Endothelial cell of umbilical vein (primary cell): ENCODE measurements at regions not wholly inside any gene's neighbourhood (a gene's known extent, or its start where the extent isn't known, plus 50 kb on each side); places are given as distances from the start of the nearest gene placed in this dataset.

Experiments used
- BruUV-seq: library from RNA; stranded (reverse); fragments of 400-500 nt; replicated peaks from 2 replicates; lab custom pipeline; 2021; lab: Mats Ljungman, UMichigan
- CTCF ChIA-PET: fragments of 300-600, 350-600 bp; sonication (Branson Sonifier 250); formaldehyde crosslinking; loops from one replicate; lab custom pipeline; 2021; ENCODE audit warnings: antibody characterized with exemption, inconsistent platforms; lab: Charles Lee
- POLR2A ChIA-PET: fragments of 300-600, 350-600 bp; sonication (Branson Sonifier 250); formaldehyde crosslinking; loops from one replicate; lab custom pipeline; 2021; ENCODE audit warnings: antibody characterized with exemption, inconsistent platforms; lab: Charles Lee
- DNase-seq: peaks from one replicate; pipeline ENCODE4 v3.0.0-alpha.2; 2011; ENCODE audit warnings: low read depth, low spot score
- FAIRE-seq: peaks from 2 replicates; lab custom pipeline; 2011; peaks lifted over from hg19 to GRCh38; lab: Jason Lieb, UNC
- H2AFZ ChIP-seq: 2 replicates; pipeline ENCODE4 v1.6.0; 2012; ENCODE audit warnings: low read depth, low read length, control low read depth, inconsistent platforms
- H3K27ac ChIP-seq: 2 replicates; pipeline ENCODE4 v1.5.1; 2011; ENCODE audit warnings: low read depth, mild to moderate bottlenecking, control low read depth, low read length, moderate library complexity; ENCODE audit not compliant: insufficient read depth
- H3K27me3 ChIP-seq, 2 experiments: 2 replicates each; pipeline versions ENCODE4 v1.6.0 to v1.6.1; 2011; ENCODE audit warnings: low read length in 2 of 2, mixed read lengths in 1 of 2; ENCODE audit not compliant: control insufficient read depth in 2 of 2, insufficient read depth in 2 of 2
- H3K36me3 ChIP-seq, 2 experiments: 2 replicates in 1 of 2; 3 replicates in 1 of 2; pipeline ENCODE4 v1.5.1; 2011; ENCODE audit warnings: low read length in 2 of 2, mild to moderate bottlenecking in 1 of 2, moderate library complexity in 1 of 2; ENCODE audit not compliant: control insufficient read depth in 2 of 2, insufficient read depth in 2 of 2; ENCODE audit errors: extremely low read depth in 1 of 2
- H3K4me1 ChIP-seq: 3 replicates; pipeline ENCODE4 v1.5.1; 2011; ENCODE audit warnings: mild to moderate bottlenecking, low read length; ENCODE audit not compliant: control insufficient read depth, insufficient read depth; ENCODE audit errors: extremely low read depth
- H3K4me2 ChIP-seq: 2 replicates; pipeline ENCODE4 v1.6.1; 2011; ENCODE audit warnings: low read length, control low read depth, mixed read lengths; ENCODE audit not compliant: insufficient read depth
- H3K4me3 ChIP-seq, 3 experiments: fragments of 200-600 bp in 1 of 3; sonication (generic), shearing (Covaris generic) in 1 of 3; replicated peaks in 1 of 3; 2 replicates each; pipeline ENCODE4 v1.5.1; 2011 to 2016; ENCODE audit warnings: control low read depth in 3 of 3, low read length in 3 of 3, mild to moderate bottlenecking in 2 of 3, inconsistent platforms in 1 of 3, low read depth in 1 of 3, moderate library complexity in 1 of 3; ENCODE audit not compliant: insufficient read depth in 1 of 3
- H3K79me2 ChIP-seq: 2 replicates; pipeline ENCODE4 v1.6.0; 2012; ENCODE audit warnings: low read length, inconsistent platforms; ENCODE audit not compliant: control insufficient read depth, insufficient read depth
- H3K9ac ChIP-seq: replicated peaks from 2 replicates; pipeline ENCODE3; 2011; ENCODE audit warnings: low read length, control low read depth; ENCODE audit not compliant: insufficient read depth; ENCODE audit errors: extremely low read depth
- H3K9me1 ChIP-seq: replicated peaks from 3 replicates; pipeline ENCODE4 v1.6.0; 2011; ENCODE audit warnings: mild to moderate bottlenecking, low read length; ENCODE audit not compliant: control insufficient read depth, insufficient read depth; ENCODE audit errors: extremely low read depth
- H3K9me3 ChIP-seq: replicated peaks from 2 replicates; pipeline ENCODE4 v1.5.1; 2012; ENCODE audit warnings: low read length, inconsistent platforms; ENCODE audit not compliant: control insufficient read depth, insufficient read depth
- H4K20me1 ChIP-seq: replicated peaks from 2 replicates; pipeline ENCODE3; 2011; ENCODE audit warnings: mild to moderate bottlenecking, low read length; ENCODE audit not compliant: control insufficient read depth, insufficient read depth; ENCODE audit errors: extremely low read depth
- CTCF ChIP-seq, 2 donors: IDR thresholded peaks; 1 replicate in 1 of 2; 2 replicates in 1 of 2; pipeline ENCODE4 v1.5.1; 2011; ENCODE audit warnings: low read length in 2 of 2, mild to moderate bottlenecking in 2 of 2, moderate library complexity in 2 of 2, control low read depth in 1 of 2, inconsistent platforms in 1 of 2, low read depth in 1 of 2; ENCODE audit not compliant: insufficient read depth in 1 of 2; ENCODE audit errors: extremely low read depth in 1 of 2
- EZH2 ChIP-seq: IDR thresholded peaks from 2 replicates; pipeline ENCODE4 v1.6.1; 2012; ENCODE audit warnings: borderline replicate concordance, low read depth, mild to moderate bottlenecking, moderate library complexity, low read length, inconsistent platforms; ENCODE audit not compliant: severe bottlenecking
- FOS ChIP-seq: IDR thresholded peaks from 2 replicates; pipeline ENCODE4 v1.6.1; 2011; ENCODE audit warnings: mild to moderate bottlenecking, low read length, moderate library complexity, borderline replicate concordance; ENCODE audit not compliant: insufficient read depth
- GATA2 ChIP-seq: IDR thresholded peaks from 2 replicates; pipeline ENCODE4 v1.7.0; 2011; ENCODE audit warnings: low read depth, mild to moderate bottlenecking, moderate library complexity, mixed read lengths, low read length; ENCODE audit not compliant: insufficient read length, insufficient read depth
- JUN ChIP-seq: IDR thresholded peaks from 2 replicates; pipeline ENCODE4 v1.6.1; 2011; ENCODE audit warnings: borderline replicate concordance, low read depth; ENCODE audit not compliant: insufficient read length, insufficient read depth
- MAX ChIP-seq: IDR thresholded peaks from 2 replicates; pipeline ENCODE4 v1.6.1; 2011; ENCODE audit not compliant: insufficient read depth, insufficient read length
- MYC ChIP-seq: IDR thresholded peaks from one replicate; pipeline ENCODE4 v1.6.1; 2011; ENCODE audit warnings: mild to moderate bottlenecking, low read depth, low read length
- POLR2A ChIP-seq: IDR thresholded peaks from 2 replicates; pipeline ENCODE4 v1.6.1; 2012; ENCODE audit warnings: low read depth, mild to moderate bottlenecking, control low read depth, low read length
- POLR2AphosphoS5 ChIP-seq: IDR thresholded peaks from 2 replicates; pipeline ENCODE4 v1.6.1; 2012; ENCODE audit warnings: low read depth, mild to moderate bottlenecking, control low read depth, low read length, moderate library complexity; ENCODE audit not compliant: insufficient read depth
- dilution Hi-C: fragments of 300-500 bp; cut with MboI; formaldehyde crosslinking; loops from one replicate; pipeline ENCODE4 v1.15.0; 2019; ENCODE audit warnings: low sequenced_read_pairs; ENCODE audit not compliant: extremely low pct_ligation_motif_present
- intact Hi-C: fragments of 100-400 bp; cut with micrococcal nuclease; formaldehyde crosslinking; loops from one replicate; pipeline ENCODE4 v1.10.0; 2022

DNA sequence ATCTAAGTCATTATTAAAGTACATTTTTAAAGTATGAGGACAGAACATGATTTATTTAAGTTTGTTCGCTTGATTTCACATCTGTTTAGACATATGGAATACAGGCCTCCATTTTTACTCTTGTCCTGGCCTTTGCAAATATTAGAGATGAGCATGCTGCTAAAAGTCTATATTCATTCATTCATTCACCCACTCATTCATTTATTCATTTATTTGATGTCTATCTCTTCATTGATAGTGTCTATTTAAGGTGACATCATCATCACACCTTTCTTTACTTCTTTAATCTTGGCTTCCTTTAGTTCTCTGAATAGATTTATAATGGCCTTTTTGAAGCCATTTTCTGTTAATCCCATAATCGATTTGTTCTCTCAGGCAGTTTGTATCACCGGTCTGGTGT, 68.0 kb downstream of the THNSL1 start:
- no peaks in the 10 kb centered on the region for H3K36me3 ChIP-seq
- no peak overlapping the region for H3K27ac ChIP-seq
- H3K9ac ChIP-seq: no peak overlapping the region
- ChIA-PET CTCF (no interaction called here), POLR2A (no interaction called here)
- H3K79me2 ChIP-seq: no peaks in the 10 kb centered on the region
- H3K27me3 ChIP-seq: peaks cover 0 to 2% of the 10 kb centered on the region in 2 experiments
- intact Hi-C loops: no loop called here
- no peak for DNase-seq
- H3K9me1 ChIP-seq: no peaks in the 10 kb centered on the region
- dilution Hi-C loops: no loop called here
- no peak overlapping the region for H2AFZ ChIP-seq
- no peaks in the 10 kb centered on the region for H3K4me1 ChIP-seq
- no peak overlapping the region for H3K4me3 ChIP-seq
- no peak for FAIRE-seq
- H3K4me2 ChIP-seq: no peak overlapping the region
- TF ChIP-seq POLR2A (no peak), CTCF (IDR thresholded peaks at IDR 0.05; ENCODE audit: extremely low read depth in 1 of 2, insufficient read depth in 1 of 2, low read depth in 1 of 2, low read length in 2 of 2) (no peak), GATA2 (no peak), JUN (no peak), MYC (no peak), EZH2 (no peak), POLR2AphosphoS5 (no peak), FOS (no peak), MAX (no peak)
- H3K9me3 ChIP-seq: no peaks in the 10 kb centered on the region
- no TSS peak for BruUV-seq
- H4K20me1 ChIP-seq: no peaks in the 10 kb centered on the region
